ENCODE measurements at regions not wholly inside any gene's neighbourhood (a gene's known extent, or its start where the extent isn't known, plus 50 kb on each side); places are given as distances from the start of the nearest gene placed in this dataset.

GRCh38 chr4:130043732-130044160 lies 947.8 kb downstream of the C4orf33 start:
- H3K36me3 ChIP-seq (ENCODE audit: control insufficient read depth in 2 of 3, insufficient read depth in 3 of 3, low read length in 3 of 3): no peaks in the 10 kb centered on the region
- DNase-seq (peak in 2 of 5 donors; percentile 4 to 18), FAIRE-seq (peak; percentile 60)
- H3K9me3 ChIP-seq (ENCODE audit: control insufficient read depth in 2 of 3, insufficient read depth in 1 of 3, low read length in 3 of 3): no peaks in the 10 kb centered on the region
- intact Hi-C loops (cut with DNase I): no loop called here
- no peak for TF ChIP-seq CTCF (IDR thresholded peaks at IDR 0.05; ENCODE audit: borderline replicate concordance, extremely low read depth, insufficient read depth)
- no peaks in the 10 kb centered on the region for H3K27me3 ChIP-seq (ENCODE audit: control insufficient read depth, insufficient read depth, low read length)
- H3K9ac ChIP-seq (ENCODE audit: low read length in 3 of 3): no peak overlapping the region
- peaks cover 0 to 4% (median 0%) of the 10 kb centered on the region in 3 donors for H3K4me1 ChIP-seq (ENCODE audit: control insufficient read depth in 2 of 3, insufficient read depth in 2 of 3, low read depth in 1 of 3, low read length in 3 of 3)
- peak overlapping the region in 1 of 3 donors; percentile 4 for H3K4me3 ChIP-seq (ENCODE audit: low read length in 3 of 3)
- H3K27ac ChIP-seq (ENCODE audit: low read depth in 2 of 2, low read length in 2 of 2): no peak overlapping the region

DNA sequence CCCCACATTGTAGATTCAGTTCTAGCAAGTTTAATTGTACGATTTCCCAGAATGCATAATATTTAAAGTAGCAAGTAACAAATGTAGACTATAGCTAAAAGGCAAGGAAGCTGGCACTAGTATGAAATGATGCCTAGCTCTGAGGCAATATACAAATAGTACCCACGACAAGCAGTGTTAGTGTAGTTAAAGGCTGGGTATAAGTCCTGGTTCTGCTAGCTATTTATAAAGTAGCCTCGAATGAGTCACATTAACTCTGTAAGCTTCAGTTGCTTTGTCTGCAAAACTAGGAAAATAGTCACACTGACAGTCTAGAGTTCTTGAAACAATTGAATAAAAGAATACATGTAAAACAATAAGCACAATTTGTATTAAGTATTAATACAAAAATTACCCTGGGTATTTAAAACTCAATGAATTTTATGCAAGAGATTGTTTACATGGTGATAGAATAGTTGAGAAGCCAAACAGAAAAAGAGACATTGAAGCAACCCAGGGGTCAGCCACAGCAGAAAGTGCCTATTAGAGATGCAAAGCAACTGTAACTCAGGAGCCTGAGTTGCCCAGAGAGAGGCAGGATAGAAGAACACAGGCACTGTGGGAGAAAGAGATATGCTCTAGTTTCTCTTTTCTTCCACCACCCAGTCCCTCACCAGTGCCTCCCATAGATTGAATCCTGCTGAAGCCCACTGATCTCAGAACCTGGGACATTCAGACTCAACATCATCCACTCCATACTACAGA lies 949.0 kb downstream of the C4orf33 start:
- H3K4me3 ChIP-seq (ENCODE audit: low read length in 3 of 3): no peak overlapping the region
- no peak overlapping the region for H3K9ac ChIP-seq (ENCODE audit: low read length in 3 of 3)
- H3K9me3 ChIP-seq (ENCODE audit: control insufficient read depth in 2 of 3, insufficient read depth in 1 of 3, low read length in 3 of 3): no peaks in the 10 kb centered on the region
- H3K4me1 ChIP-seq (ENCODE audit: control insufficient read depth in 2 of 3, insufficient read depth in 2 of 3, low read depth in 1 of 3, low read length in 3 of 3): peaks cover 0 to 4% (median 0%) of the 10 kb centered on the region in 3 donors
- no peak overlapping the region for H3K27ac ChIP-seq (ENCODE audit: low read depth in 2 of 2, low read length in 2 of 2)
- intact Hi-C loops (cut with DNase I): no loop called here
- H3K27me3 ChIP-seq (ENCODE audit: control insufficient read depth, insufficient read depth, low read length): no peaks in the 10 kb centered on the region
- FAIRE-seq (no peak), DNase-seq (no peak)
- no peak for TF ChIP-seq CTCF (IDR thresholded peaks at IDR 0.05; ENCODE audit: borderline replicate concordance, extremely low read depth, insufficient read depth)
- no peaks in the 10 kb centered on the region for H3K36me3 ChIP-seq (ENCODE audit: control insufficient read depth in 2 of 3, insufficient read depth in 3 of 3, low read length in 3 of 3)

DNA sequence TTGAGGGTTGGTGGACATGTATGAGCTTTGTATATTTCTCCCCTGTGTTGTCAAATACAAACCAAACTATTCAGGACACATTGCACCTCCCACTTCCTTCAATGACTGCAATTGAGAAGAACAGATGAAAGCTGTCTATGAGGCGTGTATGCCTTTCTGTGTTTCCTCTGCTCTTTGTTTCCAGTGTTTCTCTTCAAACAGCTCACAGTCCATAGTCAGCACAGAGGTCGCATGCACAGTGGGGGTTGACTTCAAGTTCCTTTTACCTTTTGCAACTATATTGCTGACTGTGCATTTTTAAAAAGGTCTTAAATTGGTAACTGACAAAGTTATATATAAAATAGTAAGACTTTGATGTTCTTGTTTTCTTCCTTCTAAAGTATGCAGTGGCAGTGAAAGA lies 957.8 kb downstream of the C4orf33 start:
- Histone ChIP-seq H3K4me1 (ENCODE audit: control insufficient read depth in 2 of 3, insufficient read depth in 2 of 3, low read depth in 1 of 3, low read length in 3 of 3) (no peaks in the 10 kb centered on the region), H3K4me3 (ENCODE audit: low read length in 3 of 3) (no peak overlapping the region), H3K36me3 (ENCODE audit: control insufficient read depth in 2 of 3, insufficient read depth in 3 of 3, low read length in 3 of 3) (no peaks in the 10 kb centered on the region), H3K27me3 (ENCODE audit: control insufficient read depth, insufficient read depth, low read length) (no peaks in the 10 kb centered on the region), H3K9ac (ENCODE audit: low read length in 3 of 3) (no peak overlapping the region), H3K9me3 (ENCODE audit: control insufficient read depth in 2 of 3, insufficient read depth in 1 of 3, low read length in 3 of 3) (no peaks in the 10 kb centered on the region), H3K27ac (ENCODE audit: low read depth in 2 of 2, low read length in 2 of 2) (no peak overlapping the region)
- intact Hi-C loops (cut with DNase I): no loop called here
- DNase-seq (peak in 2 of 5 donors; percentile 11 to 34), FAIRE-seq (no peak)
- TF ChIP-seq CTCF (IDR thresholded peaks at IDR 0.05; ENCODE audit: borderline replicate concordance, extremely low read depth, insufficient read depth): no peak

Data from kidney (tissue), 13 donors.